ENCODE measurements at regions not wholly inside any gene's neighbourhood (a gene's known extent, or its start where the extent isn't known, plus 50 kb on each side); places are given as distances from the start of the nearest gene placed in this dataset.

- TF ChIP-seq ELK1 (IDR thresholded peaks at IDR 0.05; ENCODE audit: low read depth, low read length) = no peak
- TF ChIP-seq KAT2A (conservative IDR thresholded peaks at IDR 0.05; ENCODE audit: control insufficient read depth, low read depth, low read length) = no peak
- TF ChIP-seq CEBPZ (IDR thresholded peaks at IDR 0.05; ENCODE audit: low read depth, low read length) = no peak
- no peak for TF ChIP-seq NKRF (conservative IDR thresholded peaks at IDR 0.05)
- TF ChIP-seq SP1 (IDR thresholded peaks at IDR 0.05; ENCODE audit: low read depth, low read length) = no peak
- no peak for TF ChIP-seq MYB (IDR thresholded peaks at IDR 0.05; ENCODE audit: borderline replicate concordance, low read depth, low read length)
- no peak for TF ChIP-seq CBX5 (IDR thresholded peaks at IDR 0.05; ENCODE audit: low read depth)
- no peak for TF ChIP-seq ZNF217 (IDR thresholded peaks at IDR 0.05)
- TF ChIP-seq NBN (IDR thresholded peaks at IDR 0.05) = no peak
- TF ChIP-seq HSF1 (IDR thresholded peaks at IDR 0.05; ENCODE audit: low read depth, low read length) = no peak
- TF ChIP-seq IRF4 (IDR thresholded peaks at IDR 0.05; ENCODE audit: low read depth, low read length) = no peak
- TF ChIP-seq EED (IDR thresholded peaks at IDR 0.05; ENCODE audit: low read depth) = no peak
These were observed 56.7 kb upstream of the PRR23C start (continued) for GRCh38 chr3:139101396-139101795.

Measured in GM12878 (cell line).